HCT116 (cell line): ENCODE measurements at regions not wholly inside any gene's neighbourhood (a gene's known extent, or its start where the extent isn't known, plus 50 kb on each side); places are given as distances from the start of the nearest gene placed in this dataset.

Experiments
- ATAC-seq: fragments of 200-7000 bp; cut with Tn5 transposase; 2 replicates; pipeline ENCODE4 v1.9.1; 2020; ENCODE audit warnings: mild to moderate bottlenecking, moderate library complexity
- BruUV-seq: library from RNA; stranded (reverse); fragments of 400-500 nt; replicated peaks from 2 replicates; lab custom pipeline; 2021; lab: Mats Ljungman, UMichigan
- CTCF ChIA-PET: fragments of 300-600 bp; sonication (Branson Sonifier 250); formaldehyde crosslinking; loops from one replicate; lab custom pipeline; 2021; ENCODE audit warnings: antibody characterized with exemption; lab: Charles Lee
- POLR2A ChIA-PET: fragments of 300-600, 350-600 bp; sonication (Branson Sonifier 250); formaldehyde crosslinking; loops from one replicate; lab custom pipeline; 2021; ENCODE audit warnings: antibody characterized with exemption; lab: Charles Lee
- RAD21 ChIA-PET, 2 experiments: fragments of 300-600 bp; sonication (Branson Sonifier 250); formaldehyde crosslinking; loops; one replicate each; lab custom pipeline; 2023; ENCODE audit warnings: low total read pairs in 2 of 2; ENCODE audit not compliant: uncharacterized antibody in 2 of 2, unreplicated experiment in 2 of 2, low non-redundant PET in 1 of 2; lab: Charles Lee
- DNase-seq: peaks from one replicate; pipeline ENCODE4 v3.0.0-alpha.2; 2010; ENCODE audit warnings: low read depth, low spot score
- H2AFZ ChIP-seq: fragments of 200-600 bp; shearing (Covaris generic), sonication (generic); 2 replicates; pipeline ENCODE4 v1.6.1; 2017; ENCODE audit warnings: low read depth, mixed run types, mixed read lengths, antibody characterized with exemption, low read length; ENCODE audit not compliant: poor library complexity, severe bottlenecking
- H3K27ac ChIP-seq: 2 replicates; pipeline ENCODE4 v1.5.1; 2012; ENCODE audit warnings: low read depth, low read length
- H3K27me3 ChIP-seq: fragments of 200-600 bp; sonication (generic); 2 replicates; pipeline ENCODE4 v1.6.1; 2016; ENCODE audit warnings: mixed run types, low read length, mixed read lengths; ENCODE audit not compliant: insufficient read depth
- H3K36me3 ChIP-seq, 2 experiments: fragments of 200-500 bp in 1 of 2; fragments of 200-600 bp in 1 of 2; sonication (Bioruptor generic) in 1 of 2; sonication (generic) in 1 of 2; 2 replicates each; pipeline versions ENCODE4 v1.5.1 to v1.6.1; 2014 to 2016; ENCODE audit warnings: low read length in 2 of 2, inconsistent platforms in 1 of 2, mixed read lengths in 1 of 2, mixed run types in 1 of 2; ENCODE audit not compliant: insufficient read depth in 2 of 2, control insufficient read depth in 1 of 2
- H3K4me1 ChIP-seq, 2 experiments: fragments of 200-600 bp in 1 of 2; sonication (generic) in 1 of 2; 2 replicates each; pipeline versions ENCODE4 v1.5.1 to v1.6.1; 2012 to 2017; ENCODE audit warnings: low read length in 2 of 2, inconsistent platforms in 1 of 2, mild to moderate bottlenecking in 1 of 2, mixed read lengths in 1 of 2, mixed run types in 1 of 2, moderate library complexity in 1 of 2; ENCODE audit not compliant: insufficient read depth in 2 of 2, control insufficient read depth in 1 of 2
- H3K4me2 ChIP-seq: fragments of 200-600 bp; sonication (generic); 2 replicates; pipeline ENCODE4 v1.6.1; 2017; ENCODE audit warnings: mixed run types, low read length, mixed read lengths
- H3K4me3 ChIP-seq, 2 experiments: fragments of 200-600 bp in 1 of 2; sonication (generic) in 1 of 2; replicated peaks in 1 of 2; 2 replicates each; pipeline ENCODE4 v1.5.1; 2011 to 2016; ENCODE audit warnings: low read length in 2 of 2, control low read depth in 1 of 2, low read depth in 1 of 2, mild to moderate bottlenecking in 1 of 2, mixed read lengths in 1 of 2, mixed run types in 1 of 2
- H3K79me2 ChIP-seq: fragments of 200-600 bp; sonication (generic); 2 replicates; pipeline ENCODE4 v1.6.1; 2017; ENCODE audit warnings: mild to moderate bottlenecking, mixed run types, low read length, moderate library complexity, mixed read lengths; ENCODE audit not compliant: insufficient read depth
- H3K9ac ChIP-seq: fragments of 200-600 bp; sonication (generic); 2 replicates; pipeline ENCODE4 v1.6.1; 2016; ENCODE audit warnings: low read length, mixed read lengths
- H3K9me2 ChIP-seq: fragments of 200-600 bp; sonication (generic), shearing (Covaris generic); 2 replicates; pipeline ENCODE4 v1.6.1; 2017; ENCODE audit warnings: mixed run types, mild to moderate bottlenecking, moderate library complexity; ENCODE audit not compliant: insufficient read depth
- H3K9me3 ChIP-seq, 2 experiments: fragments of 200-500 bp in 1 of 2; fragments of 200-600 bp in 1 of 2; sonication (Bioruptor generic) in 1 of 2; sonication (generic) in 1 of 2; 2 replicates each; pipeline ENCODE4 v1.6.1; 2014 to 2017; ENCODE audit warnings: low read length in 2 of 2, mixed read lengths in 2 of 2, inconsistent platforms in 1 of 2, low read depth in 1 of 2, mild to moderate bottlenecking in 1 of 2, mixed run types in 1 of 2, moderate library complexity in 1 of 2; ENCODE audit not compliant: control insufficient read depth in 1 of 2, insufficient read depth in 1 of 2
- H4K20me1 ChIP-seq: fragments of 200-600 bp; sonication (generic), shearing (Covaris generic); 2 replicates; pipeline ENCODE4 v1.6.1; 2017; ENCODE audit warnings: mixed run types, mild to moderate bottlenecking, moderate library complexity; ENCODE audit not compliant: insufficient read depth
- CEBPB ChIP-seq: IDR thresholded peaks from 2 replicates; pipeline ENCODE4 v1.6.1; 2012; ENCODE audit warnings: low read depth
- EGR1 ChIP-seq: IDR thresholded peaks from 2 replicates; pipeline ENCODE4 v1.6.1; 2012; ENCODE audit warnings: low read depth
- EZH2phosphoT487 ChIP-seq: fragments of 200-600 bp; IDR thresholded peaks from 2 replicates; pipeline ENCODE4 v1.6.1; 2018; ENCODE audit warnings: antibody characterized with exemption, borderline replicate concordance
- FOSL1 ChIP-seq: IDR thresholded peaks from 2 replicates; pipeline ENCODE4 v1.6.1; 2012; ENCODE audit warnings: low read depth
- RAD21 ChIP-seq: IDR thresholded peaks from 2 replicates; pipeline ENCODE4 v1.6.1; 2012; ENCODE audit warnings: low read depth, mild to moderate bottlenecking
- SRF ChIP-seq: IDR thresholded peaks from 2 replicates; pipeline ENCODE4 v1.6.1; 2012; ENCODE audit warnings: low read depth
- TCF7L2 ChIP-seq: IDR thresholded peaks from 2 replicates; pipeline ENCODE4 v1.7.0; 2011; ENCODE audit warnings: borderline replicate concordance, inconsistent platforms; ENCODE audit not compliant: insufficient read depth, insufficient read length; ENCODE audit errors: extremely low read depth
- ZFX ChIP-seq: fragments of 450-650 bp; IDR thresholded peaks from 2 replicates; pipeline ENCODE4 v1.6.1; 2017
- intact Hi-C: fragments of 100-400 bp; cut with micrococcal nuclease; formaldehyde crosslinking; loops from 2 replicates; pipeline ENCODE4 v1.10.0; 2022
- TF ChIP-seq, protein P1 (sequence below): IDR thresholded peaks from 2 replicates; pipeline ENCODE4 v1.6.1; 2012; ENCODE audit warnings: low read depth
- TF ChIP-seq, protein P2 (sequence below): IDR thresholded peaks from 2 replicates; pipeline ENCODE4 v1.6.1; 2012
- TF ChIP-seq, protein P3 (sequence below): IDR thresholded peaks from 2 replicates; pipeline ENCODE4 v1.6.1; 2011; ENCODE audit warnings: mild to moderate bottlenecking, low read length, moderate library complexity; ENCODE audit not compliant: insufficient replicate concordance; ENCODE audit errors: extremely low read depth

DNA sequence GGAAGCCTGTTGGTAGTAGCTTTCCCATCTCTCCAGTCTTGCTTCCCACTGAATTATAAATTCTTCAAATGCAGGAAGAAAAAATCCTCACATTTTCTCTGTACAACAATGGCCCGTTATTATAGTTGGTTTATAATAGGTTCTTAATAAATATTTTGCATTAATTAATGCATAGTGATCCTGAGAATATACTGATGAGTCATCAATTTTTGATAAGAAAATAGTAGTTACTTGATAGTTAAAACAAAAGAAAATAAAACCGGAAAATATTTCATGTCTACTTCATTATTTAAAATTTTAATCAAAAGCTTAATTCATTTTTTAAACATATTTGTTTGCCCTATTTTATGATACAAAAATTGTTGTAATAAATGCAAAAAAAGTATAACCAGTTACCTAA, 762.6 kb downstream of the BRINP1 start:
- Histone ChIP-seq H3K4me1 (no peaks in the 10 kb centered on the region), H3K9ac (no peak overlapping the region), H3K4me2 (no peak overlapping the region), H3K36me3 (no peaks in the 10 kb centered on the region), H3K27ac (no peak overlapping the region), H3K27me3 (no peaks in the 10 kb centered on the region), H3K79me2 (no peaks in the 10 kb centered on the region), H4K20me1 (no peaks in the 10 kb centered on the region), H3K4me3 (no peak overlapping the region), H3K9me2 (no peaks in the 10 kb centered on the region), H3K9me3 (peaks cover 5 to 6% of the 10 kb centered on the region in 2 experiments; a peak in 2 of 4 replicates), H2AFZ (no peak overlapping the region)
- TF ChIP-seq EGR1 (no peak), RAD21 (no peak), TCF7L2 (no peak), CEBPB (no peak), FOSL1 (no peak), EZH2phosphoT487 (no peak), ZFX (no peak), SRF (no peak)
- TF ChIP-seq, protein P1, sequence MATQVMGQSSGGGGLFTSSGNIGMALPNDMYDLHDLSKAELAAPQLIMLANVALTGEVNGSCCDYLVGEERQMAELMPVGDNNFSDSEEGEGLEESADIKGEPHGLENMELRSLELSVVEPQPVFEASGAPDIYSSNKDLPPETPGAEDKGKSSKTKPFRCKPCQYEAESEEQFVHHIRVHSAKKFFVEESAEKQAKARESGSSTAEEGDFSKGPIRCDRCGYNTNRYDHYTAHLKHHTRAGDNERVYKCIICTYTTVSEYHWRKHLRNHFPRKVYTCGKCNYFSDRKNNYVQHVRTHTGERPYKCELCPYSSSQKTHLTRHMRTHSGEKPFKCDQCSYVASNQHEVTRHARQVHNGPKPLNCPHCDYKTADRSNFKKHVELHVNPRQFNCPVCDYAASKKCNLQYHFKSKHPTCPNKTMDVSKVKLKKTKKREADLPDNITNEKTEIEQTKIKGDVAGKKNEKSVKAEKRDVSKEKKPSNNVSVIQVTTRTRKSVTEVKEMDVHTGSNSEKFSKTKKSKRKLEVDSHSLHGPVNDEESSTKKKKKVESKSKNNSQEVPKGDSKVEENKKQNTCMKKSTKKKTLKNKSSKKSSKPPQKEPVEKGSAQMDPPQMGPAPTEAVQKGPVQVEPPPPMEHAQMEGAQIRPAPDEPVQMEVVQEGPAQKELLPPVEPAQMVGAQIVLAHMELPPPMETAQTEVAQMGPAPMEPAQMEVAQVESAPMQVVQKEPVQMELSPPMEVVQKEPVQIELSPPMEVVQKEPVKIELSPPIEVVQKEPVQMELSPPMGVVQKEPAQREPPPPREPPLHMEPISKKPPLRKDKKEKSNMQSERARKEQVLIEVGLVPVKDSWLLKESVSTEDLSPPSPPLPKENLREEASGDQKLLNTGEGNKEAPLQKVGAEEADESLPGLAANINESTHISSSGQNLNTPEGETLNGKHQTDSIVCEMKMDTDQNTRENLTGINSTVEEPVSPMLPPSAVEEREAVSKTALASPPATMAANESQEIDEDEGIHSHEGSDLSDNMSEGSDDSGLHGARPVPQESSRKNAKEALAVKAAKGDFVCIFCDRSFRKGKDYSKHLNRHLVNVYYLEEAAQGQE, result no peak
- TF ChIP-seq, protein P2, sequence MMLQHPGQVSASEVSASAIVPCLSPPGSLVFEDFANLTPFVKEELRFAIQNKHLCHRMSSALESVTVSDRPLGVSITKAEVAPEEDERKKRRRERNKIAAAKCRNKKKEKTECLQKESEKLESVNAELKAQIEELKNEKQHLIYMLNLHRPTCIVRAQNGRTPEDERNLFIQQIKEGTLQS, result no peak
- TF ChIP-seq, protein P3, sequence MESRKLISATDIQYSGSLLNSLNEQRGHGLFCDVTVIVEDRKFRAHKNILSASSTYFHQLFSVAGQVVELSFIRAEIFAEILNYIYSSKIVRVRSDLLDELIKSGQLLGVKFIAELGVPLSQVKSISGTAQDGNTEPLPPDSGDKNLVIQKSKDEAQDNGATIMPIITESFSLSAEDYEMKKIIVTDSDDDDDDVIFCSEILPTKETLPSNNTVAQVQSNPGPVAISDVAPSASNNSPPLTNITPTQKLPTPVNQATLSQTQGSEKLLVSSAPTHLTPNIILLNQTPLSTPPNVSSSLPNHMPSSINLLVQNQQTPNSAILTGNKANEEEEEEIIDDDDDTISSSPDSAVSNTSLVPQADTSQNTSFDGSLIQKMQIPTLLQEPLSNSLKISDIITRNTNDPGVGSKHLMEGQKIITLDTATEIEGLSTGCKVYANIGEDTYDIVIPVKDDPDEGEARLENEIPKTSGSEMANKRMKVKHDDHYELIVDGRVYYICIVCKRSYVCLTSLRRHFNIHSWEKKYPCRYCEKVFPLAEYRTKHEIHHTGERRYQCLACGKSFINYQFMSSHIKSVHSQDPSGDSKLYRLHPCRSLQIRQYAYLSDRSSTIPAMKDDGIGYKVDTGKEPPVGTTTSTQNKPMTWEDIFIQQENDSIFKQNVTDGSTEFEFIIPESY, result no peak
- POLR2A ChIA-PET, result no interaction called here
- BruUV-seq, result no TSS peak
- intact Hi-C loops, result no loop called here
- DNase-seq, result no peak
- no peak for ATAC-seq
- CTCF ChIA-PET, result no interaction called here
- RAD21 ChIA-PET, result no interaction called here
